Ovary (tissue), 7 donors: ENCODE measurements at regions not wholly inside any gene's neighbourhood (a gene's known extent, or its start where the extent isn't known, plus 50 kb on each side); places are given as distances from the start of the nearest gene placed in this dataset.

Experiments
- DNase-seq, 5 donors: peaks; one replicate each; pipeline ENCODE4 v3.0.0-alpha.2; 2019 to 2020
- H3K27ac ChIP-seq, 2 donors: fragments of 200-600 bp; one replicate each; pipeline versions ENCODE4 v1.5.1 to v1.8.0; 2019 to 2022
- H3K27me3 ChIP-seq: fragments of 200-600 bp; one replicate; pipeline ENCODE4 v1.8.0; 2022
- H3K36me3 ChIP-seq: fragments of 200-600 bp; sonication (generic); one replicate; pipeline ENCODE4 v1.5.1; 2019
- H3K4me1 ChIP-seq: one replicate; pipeline ENCODE4 v1.8.1; 2013; ENCODE audit warnings: mild to moderate bottlenecking, moderate library complexity; ENCODE audit not compliant: insufficient read depth
- H3K4me3 ChIP-seq: fragments of 200-600 bp; sonication (generic); one replicate; pipeline ENCODE4 v1.5.1; 2017
- H3K9me3 ChIP-seq, 2 donors: fragments of 200-600 bp in 1 of 2; sonication (generic) in 1 of 2; one replicate each; pipeline versions ENCODE4 v1.5.1 to v1.8.1; 2013 to 2019; ENCODE audit warnings: mild to moderate bottlenecking in 1 of 2, moderate library complexity in 1 of 2
- CTCF ChIP-seq, 3 donors: fragments of 450-650 bp in 2 of 3; fragments of 200-600 bp in 1 of 3; IDR thresholded peaks; one replicate each; pipeline versions ENCODE4 v1.5.1 to v1.8.0; 2016 to 2022; ENCODE audit warnings: antibody characterized with exemption in 3 of 3, mild to moderate bottlenecking in 1 of 3
- EP300 ChIP-seq: sonication (generic); formaldehyde crosslinking; IDR thresholded peaks from one replicate; pipeline ENCODE4 v1.6.1; 2017; ENCODE audit warnings: antibody characterized with exemption
- POLR2A ChIP-seq: fragments of 450-650 bp; IDR thresholded peaks from one replicate; pipeline ENCODE4 v1.6.1; 2017; ENCODE audit warnings: antibody characterized with exemption, mild to moderate bottlenecking, moderate library complexity
- WGBS, 3 donors: extraction: QIAGEN DNeasy Blood & Tissue Kit in 1 of 3; methylation state at CpG; one replicate each; pipeline versions ENCODE4 v1.1.5 to v1.1.7; 2013 to 2017; 5-methylcytosine and 5-hydroxymethylcytosine counted together
- intact Hi-C, 4 donors: fragments of 100-400 bp; cut with DNase I; formaldehyde crosslinking; loops; one replicate each; pipeline versions ENCODE4 v1.11.0 to v1.15.1; 2022 to 2023
- donor health status: DM: no; HTN: no; CAD: no; lungs with moderate emphysema.
- donor health status: DM: no; HTN: no; CAD: no.
- donor health status: Bipolar disorder and iron deficiency.
- donor health status: DM: no; HTN: no; CAD: no.
- donor health status: DM: yes; HTN: yes; CAD: no.

GRCh38 chr13:105567951-105568525 is 967.4 kb downstream of the EFNB2 start:
- no peaks in the 10 kb centered on the region for H3K27me3 ChIP-seq
- H3K36me3 ChIP-seq, result no peaks in the 10 kb centered on the region
- H3K9me3 ChIP-seq, result no peaks in the 10 kb centered on the region
- TF ChIP-seq EP300 (no peak), CTCF (IDR thresholded peaks at IDR 0.05) (no peak)
- no peak overlapping the region for H3K4me3 ChIP-seq
- intact Hi-C loops, result no loop called here
- WGBS, 3 donors, result 84 to 86% (median 86%) methylated on average over 7 of the region's 7 CpGs
- no peak overlapping the region for H3K27ac ChIP-seq
- no peak for DNase-seq
- H3K4me1 ChIP-seq, result no peaks in the 10 kb centered on the region

DNA sequence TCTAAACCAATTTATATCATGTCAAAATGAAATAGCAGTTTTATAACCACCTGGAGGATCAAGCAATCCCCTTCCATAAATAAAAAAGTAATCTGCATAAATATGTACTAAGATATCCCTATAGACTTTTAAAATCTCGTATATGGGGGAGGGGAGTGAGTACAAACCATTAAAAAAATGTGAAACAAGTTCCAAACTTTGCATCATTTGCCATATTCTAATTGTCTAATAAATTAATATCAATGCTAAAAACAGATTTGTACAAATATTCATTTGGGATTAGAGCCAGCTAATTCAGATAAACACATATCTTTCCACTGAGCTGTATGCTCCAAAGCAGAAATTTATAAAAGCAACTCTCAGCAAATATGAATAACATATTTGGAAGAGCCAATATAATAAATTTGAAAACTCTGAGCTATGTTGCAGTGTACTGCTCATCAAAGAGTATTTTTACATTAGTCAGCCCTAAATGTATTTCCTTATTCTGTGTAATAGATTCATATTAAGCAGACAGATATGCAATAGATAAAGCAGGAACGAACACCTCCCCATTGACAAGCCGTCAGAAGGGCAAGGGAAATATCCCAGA is 970.2 kb downstream of the EFNB2 start:
- 20 to 35% (median 24%) methylated on average over 3 of the region's 3 CpGs for WGBS, 3 donors
- H3K9me3 ChIP-seq, result no peaks in the 10 kb centered on the region
- H3K27ac ChIP-seq, result no peak overlapping the region
- no peak overlapping the region for H3K4me3 ChIP-seq
- TF ChIP-seq POLR2A, result no peak
- no peak for TF ChIP-seq EP300
- TF ChIP-seq CTCF (IDR thresholded peaks at IDR 0.05), result no peak
- H3K36me3 ChIP-seq, result no peaks in the 10 kb centered on the region
- DNase-seq, result no peak
- intact Hi-C loops, result no loop called here
- H3K4me1 ChIP-seq, result no peaks in the 10 kb centered on the region
- no peaks in the 10 kb centered on the region for H3K27me3 ChIP-seq

DNA sequence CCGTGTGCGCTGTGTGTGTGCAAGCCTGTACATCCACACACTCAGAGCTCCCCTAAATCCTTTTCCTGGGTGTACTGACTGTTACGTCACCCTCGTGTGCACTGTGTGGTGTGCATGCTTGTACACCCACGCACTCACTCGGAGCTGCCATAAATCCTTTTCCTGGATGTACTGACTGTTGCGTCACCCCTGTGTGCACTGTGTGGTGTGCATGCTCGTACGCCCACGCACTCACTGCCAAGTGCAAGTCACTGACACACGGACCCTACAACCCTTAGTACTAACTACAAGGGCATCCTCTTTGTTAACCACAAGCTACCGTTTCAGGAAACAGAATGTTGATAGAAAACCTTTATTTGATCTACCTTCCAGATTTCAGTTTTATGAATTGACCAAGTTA is 983.4 kb downstream of the EFNB2 start:
- Histone ChIP-seq H3K36me3 (no peaks in the 10 kb centered on the region), H3K9me3 (no peaks in the 10 kb centered on the region), H3K4me1 (no peaks in the 10 kb centered on the region), H3K27me3 (no peaks in the 10 kb centered on the region), H3K4me3 (no peak overlapping the region), H3K27ac (no peak overlapping the region)
- 70 to 84% (median 75%) methylated on average over 12 of the region's 12 CpGs for WGBS, 3 donors
- intact Hi-C loops, result no loop called here
- no peak for DNase-seq
- no peak for TF ChIP-seq EP300
- no peak for TF ChIP-seq POLR2A
- no peak for TF ChIP-seq CTCF (IDR thresholded peaks at IDR 0.05)

GRCh38 chr13:105547851-105548250 is 987.6 kb downstream of the EFNB2 start:
- intact Hi-C loops, result no loop called here
- H3K4me1 ChIP-seq, result no peaks in the 10 kb centered on the region
- no peak for DNase-seq
- no peak overlapping the region for H3K4me3 ChIP-seq
- H3K27me3 ChIP-seq, result no peaks in the 10 kb centered on the region
- WGBS, 3 donors, result 74 to 80% (median 78%) methylated on average over 3 of the region's 3 CpGs
- no peak overlapping the region for H3K27ac ChIP-seq
- TF ChIP-seq CTCF (IDR thresholded peaks at IDR 0.05) (no peak), EP300 (no peak), POLR2A (no peak)
- no peaks in the 10 kb centered on the region for H3K9me3 ChIP-seq
- no peaks in the 10 kb centered on the region for H3K36me3 ChIP-seq
